CD14-positive monocyte (primary cell): ENCODE measurements at regions not wholly inside any gene's neighbourhood (a gene's known extent, or its start where the extent isn't known, plus 50 kb on each side); places are given as distances from the start of the nearest gene placed in this dataset.
"Not testable (repeated sequence)": the region's sequence is repeated elsewhere in the genome, so short reads cannot be mapped to it uniquely, and the experiment has no call there.

Source experiments
- DNase-seq, 3 donors: peaks; one replicate each; pipeline ENCODE4 v3.0.0-alpha.2; 2011 to 2022
- H2AFZ ChIP-seq: 2 replicates; pipeline ENCODE4 v1.6.0; 2012; ENCODE audit warnings: mild to moderate bottlenecking, low read depth, low read length, inconsistent platforms; ENCODE audit not compliant: insufficient read depth, poor library complexity, severe bottlenecking
- H3K27ac ChIP-seq, 2 donors: 1 replicate in 1 of 2; 2 replicates in 1 of 2; pipeline ENCODE4 v1.5.1; 2012 to 2013; ENCODE audit warnings: low read length in 2 of 2, control low read depth in 1 of 2, inconsistent platforms in 1 of 2, low read depth in 1 of 2, mild to moderate bottlenecking in 1 of 2
- H3K27me3 ChIP-seq, 2 donors: one replicate each; pipeline versions ENCODE4 v1.6.0 to v1.6.1; 2011 to 2013; ENCODE audit warnings: low read length in 2 of 2; ENCODE audit not compliant: control insufficient read depth in 2 of 2, insufficient read depth in 2 of 2
- H3K36me3 ChIP-seq, 2 donors: replicated peaks in 1 of 2; 1 replicate in 1 of 2; 2 replicates in 1 of 2; pipeline versions ENCODE4 v1.5.1 to v1.6.1; 2012 to 2013; ENCODE audit warnings: low read length in 2 of 2, control low read depth in 1 of 2, inconsistent platforms in 1 of 2, mild to moderate bottlenecking in 1 of 2; ENCODE audit not compliant: insufficient read depth in 2 of 2, control insufficient read depth in 1 of 2
- H3K4me1 ChIP-seq, 2 donors: 1 replicate in 1 of 2; 2 replicates in 1 of 2; pipeline versions ENCODE4 v1.5.1 to v1.6.1; 2012 to 2013; ENCODE audit warnings: low read length in 2 of 2, control low read depth in 1 of 2, inconsistent platforms in 1 of 2, mild to moderate bottlenecking in 1 of 2, moderate library complexity in 1 of 2; ENCODE audit not compliant: insufficient read depth in 2 of 2, control insufficient read depth in 1 of 2
- H3K4me2 ChIP-seq: replicated peaks from 2 replicates; pipeline ENCODE3; 2012; ENCODE audit warnings: low read length, moderate library complexity, mild to moderate bottlenecking; ENCODE audit not compliant: poor library complexity, severe bottlenecking; ENCODE audit errors: extremely low read depth
- H3K4me3 ChIP-seq, 3 experiments: fragments of 200-600 bp in 1 of 3; sonication (generic) in 1 of 3; replicated peaks in 1 of 3; 1 replicate in 2 of 3; 2 replicates in 1 of 3; pipeline ENCODE4 v1.5.1; 2011 to 2013; ENCODE audit warnings: low read length in 3 of 3, mild to moderate bottlenecking in 3 of 3, control low read depth in 2 of 3, low read depth in 2 of 3, inconsistent platforms in 1 of 3, moderate library complexity in 1 of 3
- H3K79me2 ChIP-seq: 2 replicates; pipeline ENCODE4 v1.6.0; 2012; ENCODE audit warnings: mild to moderate bottlenecking, control low read depth, inconsistent platforms, low read length, moderate library complexity; ENCODE audit not compliant: insufficient read depth
- H3K9ac ChIP-seq: 2 replicates; pipeline ENCODE4 v1.6.0; 2017; ENCODE audit warnings: low read length, mild to moderate bottlenecking; ENCODE audit not compliant: insufficient read depth, poor library complexity, severe bottlenecking
- H3K9me3 ChIP-seq, 2 donors: replicated peaks in 1 of 2; 1 replicate in 1 of 2; 2 replicates in 1 of 2; pipeline versions ENCODE4 v1.5.1 to v1.6.1; 2012 to 2013; ENCODE audit warnings: low read length in 2 of 2, control low read depth in 1 of 2; ENCODE audit not compliant: control insufficient read depth in 1 of 2, insufficient read depth in 1 of 2
- H4K20me1 ChIP-seq: 2 replicates; pipeline ENCODE4 v1.6.0; 2012; ENCODE audit warnings: mild to moderate bottlenecking, low read length, control low read depth, moderate library complexity; ENCODE audit not compliant: insufficient read depth
- H3K27ac Mint-ChIP-seq, 7 donors: one replicate each; pipeline ENCODE4 v1.8.0; 2020; ENCODE audit warnings: mild to moderate bottlenecking in 7 of 7, mixed read lengths in 7 of 7, moderate library complexity in 6 of 7, inconsistent platforms in 2 of 7
- H3K27me3 Mint-ChIP-seq, 3 donors: one replicate each; pipeline ENCODE4 v1.8.0; 2021 to 2022; ENCODE audit warnings: low read depth in 3 of 3, mild to moderate bottlenecking in 3 of 3, mixed read lengths in 3 of 3, moderate library complexity in 3 of 3, inconsistent platforms in 1 of 3
- H3K36me3 Mint-ChIP-seq, 2 donors: one replicate each; pipeline ENCODE4 v1.8.0; 2020; ENCODE audit warnings: mixed read lengths in 2 of 2, inconsistent platforms in 1 of 2, mild to moderate bottlenecking in 1 of 2
- H3K4me1 Mint-ChIP-seq: one replicate; pipeline ENCODE4 v1.8.0; 2020; ENCODE audit warnings: mild to moderate bottlenecking, mixed read lengths
- H3K4me3 Mint-ChIP-seq, 2 donors: one replicate each; pipeline ENCODE4 v1.8.0; 2020; ENCODE audit warnings: mild to moderate bottlenecking in 2 of 2, mixed read lengths in 2 of 2, moderate library complexity in 1 of 2
- H3K9me3 Mint-ChIP-seq, 7 donors: one replicate each; pipeline ENCODE4 v1.8.0; 2020 to 2022; ENCODE audit warnings: mixed read lengths in 7 of 7, mild to moderate bottlenecking in 6 of 7, moderate library complexity in 6 of 7, inconsistent platforms in 2 of 7
- whole genome bisulfite sequencing: methylation state at CpG from one replicate; pipeline ENCODE4 v1.1.5; 2013; ENCODE audit warnings: missing lambda C conversion rate; ENCODE audit not compliant: insufficient coverage; 5-methylcytosine and 5-hydroxymethylcytosine counted together
- intact Hi-C, 2 donors: fragments of 100-400 bp; cut with micrococcal nuclease; formaldehyde crosslinking; loops; one replicate each; pipeline versions ENCODE4 v1.15.0 to v1.15.1; 2023
- TF ChIP-seq, protein P1 (sequence below): fragments of 200-600 bp; IDR thresholded peaks from one replicate; pipeline ENCODE4 v1.8.0; 2022; ENCODE audit warnings: antibody characterized with exemption, mild to moderate bottlenecking

DNA sequence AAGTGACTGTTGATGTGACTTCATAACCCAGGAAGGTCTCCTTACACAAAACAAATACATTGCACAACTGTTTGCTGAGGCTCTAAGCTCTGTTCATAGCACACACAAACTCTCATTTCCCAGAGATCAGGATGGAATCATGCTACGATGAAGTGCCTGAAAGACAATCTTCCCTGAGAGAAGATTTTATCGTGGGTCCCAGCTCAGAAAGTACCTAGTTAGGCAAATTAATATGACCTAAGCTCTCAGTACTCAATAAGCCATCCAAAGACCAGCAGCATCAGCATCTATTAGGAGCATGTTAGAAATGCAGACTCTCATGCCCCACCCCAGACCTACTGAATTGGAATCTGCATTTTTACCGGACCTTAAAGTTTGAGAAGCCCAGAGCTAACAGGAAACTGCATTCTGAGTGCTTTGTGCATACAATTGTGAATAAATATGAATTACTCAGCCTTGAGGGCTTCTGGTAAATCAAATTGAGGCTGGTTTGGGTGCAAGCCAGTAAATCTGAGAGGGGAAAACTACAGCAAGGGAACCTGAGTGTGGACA, 161.5 kb upstream of the C2CD4B start:
- H4K20me1 ChIP-seq = no peaks in the 10 kb centered on the region
- Mint-ChIP-seq H3K9me3 (peaks cover 0 to 3% (median 0%) of the 10 kb centered on the region in 7 donors), H3K4me1 (no peaks in the 10 kb centered on the region), H3K27me3 (peaks cover 7 to 21% (median 11%) of the 10 kb centered on the region in 3 donors), H3K4me3 (no peak overlapping the region), H3K36me3 (no peaks in the 10 kb centered on the region), H3K27ac (no peak overlapping the region)
- no peaks in the 10 kb centered on the region for H3K79me2 ChIP-seq
- no peak overlapping the region for H3K4me2 ChIP-seq
- no peaks in the 10 kb centered on the region for H3K4me1 ChIP-seq
- no peaks in the 10 kb centered on the region for H3K36me3 ChIP-seq
- no peak overlapping the region for H3K4me3 ChIP-seq
- WGBS = 96% methylated on average over 2 of the region's 3 CpGs
- no peak for DNase-seq
- intact Hi-C loops = loop anchor here in 1 of 2 donors (10.0 kb wide), 1 partner anchor 62 kb away; no protein-coding TSS in a partner anchor
- H3K9ac ChIP-seq = no peak overlapping the region
- H3K27ac ChIP-seq = no peak overlapping the region
- H3K9me3 ChIP-seq = no peaks in the 10 kb centered on the region
- H3K27me3 ChIP-seq = peaks cover 0 to 6% of the 10 kb centered on the region in 2 donors
- TF ChIP-seq, protein P1, sequence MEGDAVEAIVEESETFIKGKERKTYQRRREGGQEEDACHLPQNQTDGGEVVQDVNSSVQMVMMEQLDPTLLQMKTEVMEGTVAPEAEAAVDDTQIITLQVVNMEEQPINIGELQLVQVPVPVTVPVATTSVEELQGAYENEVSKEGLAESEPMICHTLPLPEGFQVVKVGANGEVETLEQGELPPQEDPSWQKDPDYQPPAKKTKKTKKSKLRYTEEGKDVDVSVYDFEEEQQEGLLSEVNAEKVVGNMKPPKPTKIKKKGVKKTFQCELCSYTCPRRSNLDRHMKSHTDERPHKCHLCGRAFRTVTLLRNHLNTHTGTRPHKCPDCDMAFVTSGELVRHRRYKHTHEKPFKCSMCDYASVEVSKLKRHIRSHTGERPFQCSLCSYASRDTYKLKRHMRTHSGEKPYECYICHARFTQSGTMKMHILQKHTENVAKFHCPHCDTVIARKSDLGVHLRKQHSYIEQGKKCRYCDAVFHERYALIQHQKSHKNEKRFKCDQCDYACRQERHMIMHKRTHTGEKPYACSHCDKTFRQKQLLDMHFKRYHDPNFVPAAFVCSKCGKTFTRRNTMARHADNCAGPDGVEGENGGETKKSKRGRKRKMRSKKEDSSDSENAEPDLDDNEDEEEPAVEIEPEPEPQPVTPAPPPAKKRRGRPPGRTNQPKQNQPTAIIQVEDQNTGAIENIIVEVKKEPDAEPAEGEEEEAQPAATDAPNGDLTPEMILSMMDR = no peak
- no peak overlapping the region for H2AFZ ChIP-seq

GRCh38 chr15:62327406-62327805, 162.3 kb upstream of the C2CD4B start:
- DNase-seq = no peak
- WGBS = no CpG with 5 or more reads among the region's 5 CpGs
- no peaks in the 10 kb centered on the region for H3K4me1 Mint-ChIP-seq
- Histone ChIP-seq H3K79me2 (no peaks in the 10 kb centered on the region), H3K4me1 (no peaks in the 10 kb centered on the region), H3K9me3 (no peaks in the 10 kb centered on the region), H3K4me2 (no peak overlapping the region), H3K4me3 (no peak overlapping the region), H2AFZ (no peak overlapping the region), H3K36me3 (no peaks in the 10 kb centered on the region), H3K27me3 (peaks cover 0 to 6% of the 10 kb centered on the region in 2 donors), H4K20me1 (no peaks in the 10 kb centered on the region), H3K27ac (no peak overlapping the region), H3K9ac (no peak overlapping the region)
- intact Hi-C loops = loop anchor here in 1 of 2 donors (10.0 kb wide), 1 partner anchor 63 kb away; no protein-coding TSS in a partner anchor
- peaks cover 6 to 21% (median 11%) of the 10 kb centered on the region in 3 donors for H3K27me3 Mint-ChIP-seq
- no peaks in the 10 kb centered on the region for H3K36me3 Mint-ChIP-seq
- peaks cover 0 to 3% (median under 1%) of the 10 kb centered on the region in 7 donors for H3K9me3 Mint-ChIP-seq
- H3K27ac Mint-ChIP-seq = no peak overlapping the region
- TF ChIP-seq, protein P1 = no peak
- H3K4me3 Mint-ChIP-seq = no peak overlapping the region

DNA sequence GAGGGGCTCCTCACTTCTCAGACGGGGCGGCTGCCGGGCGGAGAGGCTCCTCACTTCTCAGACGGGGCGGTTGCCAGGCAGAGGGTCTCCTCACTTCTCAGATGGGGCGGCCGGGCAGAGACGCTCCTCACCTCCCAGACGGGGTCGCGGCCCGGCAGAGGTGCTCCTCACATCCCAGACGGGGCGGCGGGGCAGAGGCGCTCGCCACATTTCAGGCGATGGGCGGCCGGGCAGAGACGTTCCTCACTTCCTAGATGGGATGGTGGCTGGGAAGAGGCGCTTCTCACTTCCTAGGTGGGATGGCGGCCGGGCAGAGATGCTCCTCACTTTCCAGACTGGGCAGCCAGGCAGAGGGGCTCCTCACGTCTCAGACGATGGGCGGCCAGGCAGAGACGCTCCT, 167.4 kb upstream of the C2CD4B start:
- H3K9me3 ChIP-seq, H2AFZ ChIP-seq, H3K27me3 ChIP-seq, H3K4me3 ChIP-seq, H3K9ac ChIP-seq, H3K27ac ChIP-seq, H3K79me2 ChIP-seq, H3K36me3 ChIP-seq, intact Hi-C loops, H3K27me3 Mint-ChIP-seq, H3K4me2 ChIP-seq, DNase-seq, H3K4me1 ChIP-seq, H4K20me1 ChIP-seq, H3K27ac Mint-ChIP-seq, H3K36me3 Mint-ChIP-seq, H3K4me3 Mint-ChIP-seq, H3K4me1 Mint-ChIP-seq: not testable (repeated sequence)
- no CpG with 5 or more reads among the region's 29 CpGs for WGBS
- peaks cover 0 to 14% (median 3%) of the 10 kb centered on the region in 7 donors for H3K9me3 Mint-ChIP-seq
